Stimulated activated effector memory CD8-positive, alpha-beta T cell treated with anti-CD3 and anti-CD28 coated beads, Interleukin-12 subunit alpha, Interleukin-12 subunit beta, amount 100 ng/mL, for 72 hours (primary cell): ENCODE measurements at regions not wholly inside any gene's neighbourhood (a gene's known extent, or its start where the extent isn't known, plus 50 kb on each side); places are given as distances from the start of the nearest gene placed in this dataset.

Source experiments
- ATAC-seq: fragments of 150-1000 bp; cut with Tn5 transposase; 2 replicates; pipeline ENCODE4 v1.10.0; 2021
- DNase-seq, 2 donors: peaks; one replicate each; pipeline ENCODE4 v3.0.0; 2021 to 2022; ENCODE audit warnings: low spot score in 2 of 2
- H3K27ac Mint-ChIP-seq: one replicate; pipeline ENCODE4 v1.8.0; 2022; ENCODE audit warnings: mild to moderate bottlenecking, mixed read lengths
- H3K36me3 Mint-ChIP-seq: one replicate; pipeline ENCODE4 v1.8.0; 2022; ENCODE audit warnings: mild to moderate bottlenecking, mixed read lengths
- H3K4me1 Mint-ChIP-seq: one replicate; pipeline ENCODE4 v1.8.0; 2022; ENCODE audit warnings: mixed read lengths
- H3K4me3 Mint-ChIP-seq: one replicate; pipeline ENCODE4 v1.8.0; 2022; ENCODE audit warnings: mild to moderate bottlenecking, mixed read lengths
- H3K9me3 Mint-ChIP-seq: one replicate; pipeline ENCODE4 v1.8.0; 2022; ENCODE audit warnings: mixed read lengths

DNA sequence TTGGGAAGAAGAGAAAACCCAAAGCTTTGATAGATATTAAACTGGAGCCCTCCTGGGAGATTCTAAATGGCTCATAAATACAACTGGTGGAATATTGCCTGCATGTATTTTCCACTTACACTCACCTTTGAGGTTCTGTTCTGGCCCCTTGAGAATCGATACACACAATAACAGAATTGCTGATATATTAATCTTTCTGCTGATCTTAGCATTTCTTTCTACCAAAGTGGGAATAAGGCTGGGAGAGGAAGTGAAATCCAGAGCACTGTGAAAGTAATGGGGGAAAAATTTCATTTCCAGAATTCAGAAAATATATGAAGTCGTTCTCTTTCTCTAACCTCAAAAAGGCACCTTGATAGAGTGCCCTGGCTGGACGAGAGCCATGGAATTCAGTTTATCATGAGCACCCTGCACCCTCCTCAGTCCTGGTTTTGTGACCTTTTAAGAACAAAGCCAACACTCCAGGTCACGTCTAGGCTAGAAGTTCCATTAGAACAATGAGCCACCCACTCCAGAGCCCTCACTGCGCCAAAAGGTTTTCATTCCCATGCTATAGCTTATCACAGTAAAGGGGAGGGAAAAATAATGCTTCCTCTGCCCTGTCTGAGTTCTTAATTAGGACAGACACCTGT lies 244.5 kb downstream of the CD83 start:
- no peak overlapping the region for H3K27ac Mint-ChIP-seq
- DNase-seq: no peak
- H3K36me3 Mint-ChIP-seq: no peaks in the 10 kb centered on the region
- no peak overlapping the region for H3K4me3 Mint-ChIP-seq
- ATAC-seq: no peak
- H3K9me3 Mint-ChIP-seq: no peaks in the 10 kb centered on the region
- H3K4me1 Mint-ChIP-seq: no peaks in the 10 kb centered on the region

DNA sequence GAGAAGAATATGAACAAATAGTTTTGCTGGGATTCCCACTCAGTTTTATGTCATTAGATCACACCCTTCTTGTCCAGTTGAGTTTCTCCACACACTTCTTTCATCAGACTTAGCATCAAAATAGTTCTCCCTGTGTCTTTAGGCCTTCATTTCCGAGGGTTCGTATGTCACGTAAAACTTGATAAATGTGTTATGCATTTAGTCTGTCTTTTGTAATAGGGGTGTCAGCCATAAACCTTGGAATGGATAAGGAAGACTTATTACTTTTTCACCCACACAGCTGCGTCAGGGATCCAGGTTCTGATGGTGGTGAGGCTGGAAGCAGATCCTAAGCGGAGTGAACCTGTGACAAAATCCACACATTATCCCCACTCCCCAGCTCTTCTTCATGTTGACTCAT lies 246.8 kb downstream of the CD83 start:
- DNase-seq (no peak), ATAC-seq (no peak)
- Mint-ChIP-seq H3K9me3 (no peaks in the 10 kb centered on the region), H3K36me3 (no peaks in the 10 kb centered on the region), H3K4me3 (no peak overlapping the region), H3K27ac (no peak overlapping the region), H3K4me1 (no peaks in the 10 kb centered on the region)

DNA sequence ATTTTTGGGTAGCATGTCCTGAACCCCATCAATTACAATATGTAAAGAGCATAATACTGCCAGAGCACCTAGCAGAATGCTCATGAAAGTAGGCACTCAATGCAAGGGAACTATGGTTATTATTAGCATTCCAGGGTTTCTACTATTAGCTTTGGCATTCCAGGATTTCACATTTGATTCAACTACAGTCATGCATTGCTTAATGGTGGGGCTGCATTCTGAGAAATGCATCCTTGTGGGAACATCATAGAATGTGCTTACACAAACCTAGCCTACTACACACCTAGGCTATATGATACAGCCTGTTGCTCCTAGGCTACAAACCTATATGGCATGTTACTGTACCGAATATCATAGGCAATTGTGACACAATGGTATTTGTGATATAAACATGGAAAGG lies 247.8 kb downstream of the CD83 start:
- H3K36me3 Mint-ChIP-seq: no peaks in the 10 kb centered on the region
- no peak overlapping the region for H3K27ac Mint-ChIP-seq
- no peaks in the 10 kb centered on the region for H3K9me3 Mint-ChIP-seq
- no peaks in the 10 kb centered on the region for H3K4me1 Mint-ChIP-seq
- no peak for ATAC-seq
- no peak for DNase-seq
- no peak overlapping the region for H3K4me3 Mint-ChIP-seq

DNA sequence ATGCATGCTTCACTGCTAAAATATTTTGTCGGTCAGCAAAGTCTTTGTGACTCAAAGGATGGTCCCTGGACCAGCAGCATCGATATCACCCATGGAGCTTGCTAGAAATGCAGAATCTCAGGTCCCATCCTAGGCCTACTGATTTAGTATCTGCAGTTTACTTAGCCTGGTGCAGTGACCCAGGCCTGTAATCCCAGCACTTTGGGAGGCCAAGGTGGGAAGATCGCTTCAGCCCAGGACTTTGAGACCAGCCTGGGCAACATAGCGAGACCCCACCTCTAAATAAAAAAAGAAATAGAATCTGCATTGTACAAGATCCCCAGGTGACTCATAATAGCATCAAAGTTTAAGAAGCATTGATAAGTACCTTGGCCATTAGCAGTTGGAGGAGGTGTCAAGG lies 248.7 kb downstream of the CD83 start:
- DNase-seq: no peak
- Mint-ChIP-seq H3K36me3 (no peaks in the 10 kb centered on the region), H3K27ac (no peak overlapping the region), H3K9me3 (no peaks in the 10 kb centered on the region), H3K4me1 (peaks cover 2% of the 10 kb centered on the region), H3K4me3 (no peak overlapping the region)
- no peak for ATAC-seq

- Mint-ChIP-seq H3K4me3 (no peak overlapping the region), H3K36me3 (no peaks in the 10 kb centered on the region), H3K4me1 (peaks cover 7% of the 10 kb centered on the region), H3K27ac (no peak overlapping the region), H3K9me3 (no peaks in the 10 kb centered on the region)
- no peak for DNase-seq
- no peak for ATAC-seq
Measured at GRCh38 chr6:14366872-14367271, 249.3 kb downstream of the CD83 start.

DNA sequence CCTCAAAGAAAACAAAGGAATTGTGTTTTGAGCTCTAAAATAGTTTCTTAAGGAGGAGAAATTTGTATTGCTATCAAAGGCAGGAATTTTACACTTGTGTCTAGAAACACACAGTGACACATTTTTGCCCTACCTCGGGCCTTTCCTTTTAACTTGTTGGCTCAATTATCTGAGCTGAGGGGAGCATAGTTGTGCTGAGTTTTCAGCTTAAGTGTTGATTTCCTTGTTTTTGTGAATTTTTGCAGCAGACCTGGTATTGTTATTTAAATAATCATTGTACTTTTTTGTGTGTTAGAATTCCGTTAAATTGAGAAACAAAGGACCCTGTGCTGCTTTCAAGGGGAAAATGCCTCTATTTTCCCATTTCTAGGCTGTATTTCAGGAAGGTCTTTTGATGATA lies 249.7 kb downstream of the CD83 start:
- no peak overlapping the region for H3K27ac Mint-ChIP-seq
- ATAC-seq: no peak

DNA sequence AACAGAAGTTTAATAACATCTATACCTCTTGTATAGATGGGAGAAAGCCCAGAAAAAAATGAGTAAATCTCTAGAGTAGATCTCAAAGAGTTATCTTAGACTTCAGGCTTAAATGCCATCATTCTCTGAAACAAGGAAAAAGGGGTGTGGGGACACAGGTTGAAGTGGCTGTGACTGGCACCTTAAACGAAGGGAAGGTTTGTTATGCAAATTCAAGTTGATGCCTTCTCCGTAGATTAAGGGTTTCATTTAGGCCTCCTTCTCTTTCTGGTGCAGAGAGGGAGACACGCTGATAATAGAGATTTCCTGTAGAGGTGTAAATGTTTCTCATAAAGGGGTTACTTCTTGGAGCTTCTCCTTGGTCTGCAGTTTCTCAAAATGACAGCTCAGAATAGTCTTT lies 252.1 kb downstream of the CD83 start:
- H3K9me3 Mint-ChIP-seq: no peaks in the 10 kb centered on the region
- DNase-seq (no peak), ATAC-seq (no peak)
- H3K4me3 Mint-ChIP-seq: no peak overlapping the region
- peaks cover 16% of the 10 kb centered on the region for H3K4me1 Mint-ChIP-seq
- no peak overlapping the region for H3K27ac Mint-ChIP-seq
- H3K36me3 Mint-ChIP-seq: no peaks in the 10 kb centered on the region

More for the DNA sequence above, 249.7 kb downstream of the CD83 start:
- Mint-ChIP-seq H3K9me3 (no peaks in the 10 kb centered on the region), H3K4me3 (no peak overlapping the region), H3K36me3 (no peaks in the 10 kb centered on the region), H3K4me1 (peaks cover 7% of the 10 kb centered on the region)
- DNase-seq: no peak

- no peak overlapping the region for H3K27ac Mint-ChIP-seq
- ATAC-seq: no peak
Measured at GRCh38 chr6:14371530-14371929, 254.0 kb downstream of the CD83 start.

DNA sequence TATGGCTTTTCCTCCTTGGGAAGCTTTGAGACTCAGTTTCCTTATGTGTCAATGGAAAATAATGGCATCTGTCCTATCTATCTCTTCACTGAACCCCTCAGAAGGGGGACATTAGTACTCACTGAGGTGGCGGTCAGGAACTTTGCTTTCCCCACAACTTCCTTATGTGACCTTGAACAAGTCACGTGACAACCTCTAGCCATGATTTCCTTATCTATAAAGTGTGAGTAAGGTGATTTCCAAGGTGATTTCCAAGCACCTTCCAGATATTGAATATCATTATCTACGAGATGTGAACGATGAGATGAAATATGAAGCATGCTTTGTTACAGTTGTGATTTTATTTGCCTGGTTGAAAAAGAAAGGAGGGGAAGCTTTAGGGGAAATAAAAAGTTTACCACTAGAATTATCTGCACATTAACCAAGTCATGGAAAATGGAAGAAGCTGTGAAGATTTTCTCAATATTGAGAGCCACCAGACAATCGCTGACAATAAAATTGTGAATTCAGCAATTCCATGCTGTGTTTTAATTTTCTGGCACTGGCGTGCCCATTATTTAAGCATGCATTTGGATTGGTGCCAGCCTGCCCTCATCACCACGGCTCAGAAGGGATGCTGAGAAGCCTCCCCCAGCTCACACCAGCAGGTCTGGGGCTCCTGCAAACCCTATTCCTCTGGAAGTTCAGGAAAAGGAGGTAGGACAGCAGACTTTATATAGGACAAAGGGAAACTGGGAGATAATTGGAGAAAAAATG lies 255.3 kb downstream of the CD83 start:
- Mint-ChIP-seq H3K36me3 (no peaks in the 10 kb centered on the region), H3K9me3 (no peaks in the 10 kb centered on the region), H3K4me1 (peaks cover 16% of the 10 kb centered on the region), H3K27ac (peak overlapping the region; percentile 4), H3K4me3 (no peak overlapping the region)
- DNase-seq (no peak), ATAC-seq (no peak)

More at GRCh38 chr6:14371530-14371929, 254.0 kb downstream of the CD83 start:
- Mint-ChIP-seq H3K4me1 (peaks cover 16% of the 10 kb centered on the region), H3K9me3 (no peaks in the 10 kb centered on the region), H3K36me3 (no peaks in the 10 kb centered on the region), H3K4me3 (no peak overlapping the region)
- DNase-seq: no peak

GRCh38 chr6:14373648-14374437 lies 256.3 kb downstream of the CD83 start:
- H3K4me3 Mint-ChIP-seq: no peak overlapping the region
- no peak for ATAC-seq
- H3K9me3 Mint-ChIP-seq: no peaks in the 10 kb centered on the region
- H3K36me3 Mint-ChIP-seq: no peaks in the 10 kb centered on the region
- DNase-seq: no peak
- H3K27ac Mint-ChIP-seq: no peak overlapping the region
- H3K4me1 Mint-ChIP-seq: peaks cover 16% of the 10 kb centered on the region

DNA sequence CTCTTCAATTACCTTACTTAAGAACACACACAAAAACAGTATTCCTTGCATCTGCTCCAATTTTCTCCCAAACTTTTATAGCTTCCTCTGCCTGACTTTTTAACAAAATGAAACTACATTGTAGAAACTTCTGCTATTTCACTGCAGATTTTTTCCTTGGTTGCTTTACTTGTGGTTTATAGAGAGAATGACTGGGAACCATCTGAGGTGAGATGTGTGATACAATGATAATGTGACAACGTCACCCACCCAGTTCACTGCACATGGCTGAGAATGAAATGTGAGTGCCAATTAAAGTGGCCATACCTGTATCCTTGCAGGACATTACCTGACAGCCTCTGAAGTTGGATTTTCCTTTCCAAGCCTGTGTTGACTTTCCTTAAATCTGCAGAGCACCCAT lies 258.4 kb downstream of the CD83 start:
- H3K27ac Mint-ChIP-seq: no peak overlapping the region
- DNase-seq (no peak), ATAC-seq (peak; percentile 55)
- H3K36me3 Mint-ChIP-seq: no peaks in the 10 kb centered on the region
- no peaks in the 10 kb centered on the region for H3K9me3 Mint-ChIP-seq
- no peak overlapping the region for H3K4me3 Mint-ChIP-seq
- H3K4me1 Mint-ChIP-seq: peaks cover 16% of the 10 kb centered on the region

DNA sequence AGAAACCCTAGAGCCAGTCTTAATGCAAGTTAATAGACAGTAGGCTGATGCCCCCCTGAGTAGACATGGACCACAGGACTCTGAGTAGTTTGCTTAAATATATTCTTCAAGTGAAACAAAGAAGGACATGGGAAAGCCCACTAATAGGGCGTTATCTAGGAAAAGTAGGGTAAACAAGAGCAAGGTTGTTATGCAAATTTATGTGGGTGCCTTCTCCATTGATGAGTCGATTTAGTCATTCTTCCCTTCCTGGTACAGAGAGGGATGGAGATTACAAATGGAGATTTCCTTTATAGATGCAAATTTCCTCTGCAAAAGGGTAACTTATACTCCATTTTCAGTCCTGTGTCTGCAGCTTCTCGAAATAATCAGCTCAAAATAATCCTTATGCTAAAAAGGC lies 262.0 kb downstream of the CD83 start:
- peaks cover 8% of the 10 kb centered on the region for H3K4me1 Mint-ChIP-seq
- H3K4me3 Mint-ChIP-seq: no peak overlapping the region
- H3K27ac Mint-ChIP-seq: no peak overlapping the region
- DNase-seq (no peak), ATAC-seq (no peak)
- no peaks in the 10 kb centered on the region for H3K36me3 Mint-ChIP-seq
- H3K9me3 Mint-ChIP-seq: no peaks in the 10 kb centered on the region

GRCh38 chr6:14380086-14380820 lies 262.7 kb downstream of the CD83 start:
- Mint-ChIP-seq H3K9me3 (no peaks in the 10 kb centered on the region), H3K36me3 (no peaks in the 10 kb centered on the region), H3K4me3 (no peak overlapping the region), H3K27ac (no peak overlapping the region), H3K4me1 (peaks cover 8% of the 10 kb centered on the region)
- ATAC-seq (no peak), DNase-seq (no peak)

GRCh38 chr6:14380901-14381828 lies 263.6 kb downstream of the CD83 start:
- ATAC-seq (no peak), DNase-seq (no peak)
- Mint-ChIP-seq H3K36me3 (no peaks in the 10 kb centered on the region), H3K27ac (no peak overlapping the region), H3K4me3 (no peak overlapping the region), H3K4me1 (peaks cover 8% of the 10 kb centered on the region), H3K9me3 (no peaks in the 10 kb centered on the region)
